ENCODE measurements at regions not wholly inside any gene's neighbourhood (a gene's known extent, or its start where the extent isn't known, plus 50 kb on each side); places are given as distances from the start of the nearest gene placed in this dataset.

GRCh38 chr15:47570451-47570850, 146.9 kb upstream of the SEMA6D start:
- BruUV-seq (replicated peaks) = no TSS peak
- DNase-seq (ENCODE audit: low spot score) = no peak
- intact Hi-C loops (cut with micrococcal nuclease; ENCODE audit: unreplicated experiment) = no loop called here
- Histone ChIP-seq H2AFZ (ENCODE audit: low read length) (no peak overlapping the region), H3K27ac (ENCODE audit: low read depth, low read length, poor library complexity, severe bottlenecking) (no peak overlapping the region), H3K4me2 (ENCODE audit: low read length) (no peak overlapping the region), H3K9me2 (ENCODE audit: insufficient read depth, low read length) (no peaks in the 10 kb centered on the region), H3K9me3 (ENCODE audit: low read length) (no peaks in the 10 kb centered on the region), H3K4me3 (ENCODE audit: low read depth, low read length, poor library complexity, severe bottlenecking) (no peak overlapping the region), H3K4me1 (ENCODE audit: insufficient read depth, low read length, poor library complexity, severe bottlenecking) (no peaks in the 10 kb centered on the region), H4K20me1 (ENCODE audit: insufficient read depth, low read length) (no peaks in the 10 kb centered on the region), H3K36me3 (ENCODE audit: insufficient read depth, low read length) (no peaks in the 10 kb centered on the region), H3K79me2 (ENCODE audit: insufficient read depth, low read depth, low read length) (no peaks in the 10 kb centered on the region)
- TF ChIP-seq, protein P1, sequence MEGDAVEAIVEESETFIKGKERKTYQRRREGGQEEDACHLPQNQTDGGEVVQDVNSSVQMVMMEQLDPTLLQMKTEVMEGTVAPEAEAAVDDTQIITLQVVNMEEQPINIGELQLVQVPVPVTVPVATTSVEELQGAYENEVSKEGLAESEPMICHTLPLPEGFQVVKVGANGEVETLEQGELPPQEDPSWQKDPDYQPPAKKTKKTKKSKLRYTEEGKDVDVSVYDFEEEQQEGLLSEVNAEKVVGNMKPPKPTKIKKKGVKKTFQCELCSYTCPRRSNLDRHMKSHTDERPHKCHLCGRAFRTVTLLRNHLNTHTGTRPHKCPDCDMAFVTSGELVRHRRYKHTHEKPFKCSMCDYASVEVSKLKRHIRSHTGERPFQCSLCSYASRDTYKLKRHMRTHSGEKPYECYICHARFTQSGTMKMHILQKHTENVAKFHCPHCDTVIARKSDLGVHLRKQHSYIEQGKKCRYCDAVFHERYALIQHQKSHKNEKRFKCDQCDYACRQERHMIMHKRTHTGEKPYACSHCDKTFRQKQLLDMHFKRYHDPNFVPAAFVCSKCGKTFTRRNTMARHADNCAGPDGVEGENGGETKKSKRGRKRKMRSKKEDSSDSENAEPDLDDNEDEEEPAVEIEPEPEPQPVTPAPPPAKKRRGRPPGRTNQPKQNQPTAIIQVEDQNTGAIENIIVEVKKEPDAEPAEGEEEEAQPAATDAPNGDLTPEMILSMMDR (conservative IDR thresholded peaks at IDR 0.05; ENCODE audit: low read length) = no peak
- TF ChIP-seq EZH2phosphoT487 (IDR thresholded peaks at IDR 0.05; ENCODE audit: borderline replicate concordance, low read depth, low read length) = no peak
- POLR2A ChIA-PET = no interaction called here
- CTCF ChIA-PET (ENCODE audit: unreplicated experiment) = no interaction called here

- Histone ChIP-seq H3K4me3 (ENCODE audit: low read depth, low read length, poor library complexity, severe bottlenecking) (no peak overlapping the region), H3K4me2 (ENCODE audit: low read length) (no peak overlapping the region), H3K9me2 (ENCODE audit: insufficient read depth, low read length) (no peaks in the 10 kb centered on the region), H3K79me2 (ENCODE audit: insufficient read depth, low read depth, low read length) (no peaks in the 10 kb centered on the region), H2AFZ (ENCODE audit: low read length) (no peak overlapping the region), H3K36me3 (ENCODE audit: insufficient read depth, low read length) (no peaks in the 10 kb centered on the region), H3K9me3 (ENCODE audit: low read length) (no peaks in the 10 kb centered on the region), H3K4me1 (ENCODE audit: insufficient read depth, low read length, poor library complexity, severe bottlenecking) (no peaks in the 10 kb centered on the region), H4K20me1 (ENCODE audit: insufficient read depth, low read length) (no peaks in the 10 kb centered on the region), H3K27ac (ENCODE audit: low read depth, low read length, poor library complexity, severe bottlenecking) (no peak overlapping the region)
- TF ChIP-seq EZH2phosphoT487 (IDR thresholded peaks at IDR 0.05; ENCODE audit: borderline replicate concordance, low read depth, low read length) = no peak
- TF ChIP-seq, protein P1 (conservative IDR thresholded peaks at IDR 0.05; ENCODE audit: low read length) = no peak
- ChIA-PET CTCF (ENCODE audit: unreplicated experiment) (no interaction called here), POLR2A (no interaction called here)
- intact Hi-C loops (cut with micrococcal nuclease; ENCODE audit: unreplicated experiment) = no loop called here
- DNase-seq (ENCODE audit: low spot score) = no peak
- no TSS peak for BruUV-seq (replicated peaks)
Measured at GRCh38 chr15:47570881-47571640, 146.2 kb upstream of the SEMA6D start.

- ChIA-PET CTCF (ENCODE audit: unreplicated experiment) (no interaction called here), POLR2A (no interaction called here)
- TF ChIP-seq, protein P1 (conservative IDR thresholded peaks at IDR 0.05; ENCODE audit: low read length) = no peak
- no peak for TF ChIP-seq EZH2phosphoT487 (IDR thresholded peaks at IDR 0.05; ENCODE audit: borderline replicate concordance, low read depth, low read length)
- DNase-seq (ENCODE audit: low spot score) = no peak
- Histone ChIP-seq H3K4me2 (ENCODE audit: low read length) (no peak overlapping the region), H3K4me1 (ENCODE audit: insufficient read depth, low read length, poor library complexity, severe bottlenecking) (no peaks in the 10 kb centered on the region), H2AFZ (ENCODE audit: low read length) (no peak overlapping the region), H3K36me3 (ENCODE audit: insufficient read depth, low read length) (no peaks in the 10 kb centered on the region), H3K9me2 (ENCODE audit: insufficient read depth, low read length) (no peaks in the 10 kb centered on the region), H3K4me3 (ENCODE audit: low read depth, low read length, poor library complexity, severe bottlenecking) (no peak overlapping the region), H3K27ac (ENCODE audit: low read depth, low read length, poor library complexity, severe bottlenecking) (no peak overlapping the region), H4K20me1 (ENCODE audit: insufficient read depth, low read length) (no peaks in the 10 kb centered on the region), H3K79me2 (ENCODE audit: insufficient read depth, low read depth, low read length) (no peaks in the 10 kb centered on the region), H3K9me3 (ENCODE audit: low read length) (no peaks in the 10 kb centered on the region)
- BruUV-seq (replicated peaks) = no TSS peak
- intact Hi-C loops (cut with micrococcal nuclease; ENCODE audit: unreplicated experiment) = no loop called here
Measured at GRCh38 chr15:47573673-47574072, 143.6 kb upstream of the SEMA6D start.

Data from OCI-LY7 (cell line).